ENCODE measurements at regions not wholly inside any gene's neighbourhood (a gene's known extent, or its start where the extent isn't known, plus 50 kb on each side); places are given as distances from the start of the nearest gene placed in this dataset.

- no peaks in the 10 kb centered on the region for H3K4me1 ChIP-seq
- DNase-seq (ENCODE audit: low spot score in 2 of 2), result no peak
- H3K27me3 ChIP-seq, result no peaks in the 10 kb centered on the region
- WGBS, result 39% methylated on average over 2 of the region's 2 CpGs
- no peak overlapping the region for H3K4me3 ChIP-seq
- no peaks in the 10 kb centered on the region for H3K9me3 ChIP-seq
- no peak overlapping the region for H3K27ac ChIP-seq
- TF ChIP-seq POLR2AphosphoS5 (IDR thresholded peaks at IDR 0.05) (no peak), POLR2A (IDR thresholded peaks at IDR 0.05) (no peak), CTCF (IDR thresholded peaks at IDR 0.05) (no peak), EP300 (IDR thresholded peaks at IDR 0.05) (no peak)
- H3K36me3 ChIP-seq, result no peaks in the 10 kb centered on the region
Measured at GRCh38 chr6:23016696-23017095, 447.3 kb downstream of the HDGFL1 start.

- TF ChIP-seq EP300 (IDR thresholded peaks at IDR 0.05), result no peak
- no peak for TF ChIP-seq POLR2AphosphoS5 (IDR thresholded peaks at IDR 0.05)
- no peak for TF ChIP-seq POLR2A (IDR thresholded peaks at IDR 0.05)
- TF ChIP-seq CTCF (IDR thresholded peaks at IDR 0.05), result no peak
- Histone ChIP-seq H3K4me1 (no peaks in the 10 kb centered on the region), H3K27me3 (no peaks in the 10 kb centered on the region), H3K36me3 (no peaks in the 10 kb centered on the region), H3K9me3 (no peaks in the 10 kb centered on the region), H3K27ac (no peak overlapping the region), H3K4me3 (no peak overlapping the region)
- no peak for DNase-seq (ENCODE audit: low spot score in 2 of 2)
Measured at GRCh38 chr6:23021487-23021886, 452.1 kb downstream of the HDGFL1 start.

GRCh38 chr6:23027281-23027680 lies 457.9 kb downstream of the HDGFL1 start:
- no peaks in the 10 kb centered on the region for H3K36me3 ChIP-seq
- no peak overlapping the region for H3K4me3 ChIP-seq
- no peaks in the 10 kb centered on the region for H3K9me3 ChIP-seq
- H3K27me3 ChIP-seq, result no peaks in the 10 kb centered on the region
- TF ChIP-seq POLR2AphosphoS5 (IDR thresholded peaks at IDR 0.05) (no peak), POLR2A (IDR thresholded peaks at IDR 0.05) (no peak)
- H3K4me1 ChIP-seq, result no peaks in the 10 kb centered on the region
- no peak overlapping the region for H3K27ac ChIP-seq
- DNase-seq (ENCODE audit: low spot score in 2 of 2), result no peak
- WGBS, result 58% methylated on average over 5 of the region's 5 CpGs

- Histone ChIP-seq H3K36me3 (no peaks in the 10 kb centered on the region), H3K27me3 (no peaks in the 10 kb centered on the region), H3K27ac (no peak overlapping the region), H3K4me1 (no peaks in the 10 kb centered on the region), H3K9me3 (no peaks in the 10 kb centered on the region), H3K4me3 (no peak overlapping the region)
- DNase-seq (ENCODE audit: low spot score in 2 of 2), result no peak
- 96% methylated on average over 2 of the region's 2 CpGs for WGBS
- no peak for TF ChIP-seq POLR2A (IDR thresholded peaks at IDR 0.05)
- TF ChIP-seq CTCF (IDR thresholded peaks at IDR 0.05), result no peak
- no peak for TF ChIP-seq EP300 (IDR thresholded peaks at IDR 0.05)
Measured at GRCh38 chr6:23031986-23032385, 462.6 kb downstream of the HDGFL1 start.

- Histone ChIP-seq H3K27ac (no peak overlapping the region), H3K4me1 (no peaks in the 10 kb centered on the region), H3K4me3 (no peak overlapping the region), H3K9me3 (no peaks in the 10 kb centered on the region), H3K36me3 (no peaks in the 10 kb centered on the region), H3K27me3 (no peaks in the 10 kb centered on the region)
- DNase-seq (ENCODE audit: low spot score in 2 of 2), result no peak
- 88% methylated on average over 2 of the region's 2 CpGs for WGBS
- TF ChIP-seq CTCF (IDR thresholded peaks at IDR 0.05), result no peak
- no peak for TF ChIP-seq POLR2A (IDR thresholded peaks at IDR 0.05)
- no peak for TF ChIP-seq EP300 (IDR thresholded peaks at IDR 0.05)
Measured at GRCh38 chr6:23034926-23035325, 465.6 kb downstream of the HDGFL1 start.

GRCh38 chr6:23036406-23036983 lies 467.1 kb downstream of the HDGFL1 start:
- H3K27ac ChIP-seq, result no peak overlapping the region
- H3K36me3 ChIP-seq, result no peaks in the 10 kb centered on the region
- no peaks in the 10 kb centered on the region for H3K27me3 ChIP-seq
- no peak overlapping the region for H3K4me3 ChIP-seq
- WGBS, result 49% methylated on average over 4 of the region's 4 CpGs
- H3K4me1 ChIP-seq, result no peaks in the 10 kb centered on the region
- TF ChIP-seq POLR2AphosphoS5 (IDR thresholded peaks at IDR 0.05), result no peak
- no peak for TF ChIP-seq EP300 (IDR thresholded peaks at IDR 0.05)
- no peak for TF ChIP-seq POLR2A (IDR thresholded peaks at IDR 0.05)
- H3K9me3 ChIP-seq, result no peaks in the 10 kb centered on the region
- DNase-seq (ENCODE audit: low spot score in 2 of 2), result no peak
